EH (cell line): ENCODE measurements at regions not wholly inside any gene's neighbourhood (a gene's known extent, or its start where the extent isn't known, plus 50 kb on each side); places are given as distances from the start of the nearest gene placed in this dataset.
"Not testable (repeated sequence)": the region's sequence is repeated elsewhere in the genome, so short reads cannot be mapped to it uniquely, and the experiment has no call there.

Source experiments
- DNase-seq: peaks from one replicate; pipeline ENCODE4 v3.0.0-alpha.2; 2015; ENCODE audit warnings: low read depth

- no peak for DNase-seq
These were observed 328.3 kb upstream of the IL12A start for GRCh38 chr3:159660326-159660725.

GRCh38 chr3:159660901-159661300, 327.7 kb upstream of the IL12A start:
- DNase-seq, result no peak

- no peak for DNase-seq
These were observed 326.1 kb upstream of the IL12A start for GRCh38 chr3:159662549-159662948.

- peak; percentile 49 for DNase-seq
These were observed 324.6 kb upstream of the IL12A start for GRCh38 chr3:159664006-159664405.

DNA sequence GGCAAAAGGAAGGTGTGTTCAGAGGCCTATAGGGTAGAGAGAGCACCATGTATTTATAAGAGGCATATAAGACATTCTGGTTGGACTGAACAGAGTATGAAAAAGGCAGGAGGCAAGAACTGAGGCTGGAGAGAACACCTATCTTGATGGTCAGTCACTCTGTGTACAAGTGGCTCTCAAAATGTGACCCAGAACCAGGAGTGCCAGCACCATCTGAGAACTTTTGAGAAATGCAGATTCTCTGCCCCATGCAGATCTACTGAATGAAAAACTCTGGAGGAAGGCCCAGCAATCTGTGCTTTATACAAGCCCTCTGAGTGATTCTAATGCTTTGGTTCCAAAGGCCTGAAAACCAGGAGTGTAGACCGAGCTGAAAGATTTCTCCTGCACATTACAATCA, 324.0 kb upstream of the IL12A start:
- no peak for DNase-seq

- peak; percentile 33 for DNase-seq
These were observed 321.4 kb upstream of the IL12A start for GRCh38 chr3:159667261-159667660.

- DNase-seq, result no peak
These were observed 320.2 kb upstream of the IL12A start for GRCh38 chr3:159668461-159668860.

DNA sequence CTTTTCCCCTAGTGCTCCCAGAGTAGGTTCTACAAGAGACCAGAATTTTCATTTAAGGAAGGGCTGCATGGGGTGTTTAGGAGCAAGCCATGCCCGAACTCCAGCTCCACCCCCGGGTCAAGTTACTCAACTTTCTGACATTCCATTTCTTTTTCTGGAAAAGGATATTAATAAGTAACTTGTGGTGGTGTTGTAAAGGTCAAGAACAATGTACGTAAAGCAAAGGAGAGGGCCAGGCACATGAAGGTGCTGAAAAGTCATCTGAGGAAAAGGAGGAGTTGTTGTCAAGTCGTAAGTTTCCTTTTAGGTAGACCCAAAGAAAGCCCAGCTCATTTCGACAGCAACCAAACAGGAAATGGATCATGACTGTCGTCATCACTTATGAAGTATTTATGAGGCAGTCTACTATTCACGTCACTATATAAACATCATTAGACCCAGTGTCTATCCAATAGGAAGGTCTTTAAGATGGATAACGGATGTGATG, 319.6 kb upstream of the IL12A start:
- DNase-seq, result peak; percentile 51

- no peak for DNase-seq
These were observed 318.9 kb upstream of the IL12A start for GRCh38 chr3:159669766-159670165.

GRCh38 chr3:159672728-159673688, 315.6 kb upstream of the IL12A start:
- peak; percentile 11 for DNase-seq

DNA sequence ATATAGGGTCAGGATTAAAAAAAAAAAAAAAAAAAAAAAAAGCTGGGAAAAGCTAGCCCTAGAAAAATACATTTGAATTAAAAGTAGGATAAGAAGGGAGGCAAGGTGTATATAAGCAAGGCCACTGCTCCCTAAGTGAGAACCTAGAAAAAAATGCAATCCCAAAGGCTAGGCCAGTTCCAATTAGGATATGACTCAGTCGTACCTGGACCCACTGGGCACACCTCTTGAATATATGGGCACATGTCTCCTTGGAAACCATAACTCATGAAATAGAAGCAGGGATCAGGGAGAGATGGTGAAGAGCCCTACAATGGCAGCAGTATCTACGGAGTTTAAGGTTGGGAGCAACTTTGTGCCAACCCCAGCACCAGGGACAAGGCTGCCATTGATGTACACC, 314.1 kb upstream of the IL12A start:
- DNase-seq, result no peak

DNA sequence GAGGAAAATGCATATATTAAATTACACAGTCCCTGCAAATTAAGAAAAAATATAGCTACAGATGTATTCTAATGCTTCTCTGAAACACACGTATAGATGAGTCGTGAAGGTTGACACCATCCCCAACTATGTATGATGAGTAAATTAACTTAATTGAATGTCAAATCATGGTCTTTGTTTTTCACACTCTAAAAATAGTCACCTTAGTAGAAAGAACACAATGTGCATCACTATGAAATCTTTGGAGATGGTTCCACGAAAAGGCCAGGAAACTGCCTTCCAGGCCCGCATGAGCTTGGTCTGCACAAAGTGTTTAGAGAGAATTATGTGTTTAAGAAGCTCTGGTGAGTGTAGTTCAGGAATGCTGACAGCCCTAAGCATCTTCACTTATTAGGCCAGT, 313.4 kb upstream of the IL12A start:
- DNase-seq, result no peak

DNA sequence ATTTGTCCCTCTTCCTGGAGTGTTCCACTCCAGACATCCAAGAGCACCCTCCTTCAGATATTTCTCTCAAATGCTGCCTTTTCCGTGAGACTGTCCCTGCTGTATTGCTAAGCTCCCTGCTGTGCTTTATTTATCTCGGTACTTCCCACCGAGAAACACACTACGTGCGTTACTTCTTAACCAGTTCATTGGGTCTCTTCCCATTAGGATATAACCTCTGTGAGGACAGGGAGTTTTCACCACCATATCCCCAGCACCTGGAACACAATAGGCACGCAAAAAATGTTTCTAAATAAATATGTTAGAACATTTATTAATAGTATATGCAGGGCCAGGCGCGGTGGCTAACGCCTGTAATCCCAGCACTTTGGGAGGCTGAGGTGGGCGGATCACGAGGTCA, 308.7 kb upstream of the IL12A start:
- no peak for DNase-seq

GRCh38 chr3:159681717-159682116, 306.9 kb upstream of the IL12A start:
- DNase-seq, result not testable (repeated sequence)

GRCh38 chr3:159685801-159686200, 302.8 kb upstream of the IL12A start:
- no peak for DNase-seq

- no peak for DNase-seq
These were observed 295.4 kb upstream of the IL12A start for GRCh38 chr3:159693226-159693625.

- DNase-seq, result peak; percentile 83
These were observed 276.9 kb upstream of the IL12A start for GRCh38 chr3:159711560-159712333.

- peak; percentile 51 for DNase-seq
These were observed 267.3 kb upstream of the IL12A start for GRCh38 chr3:159721324-159721723.

GRCh38 chr3:159723295-159723694, 265.3 kb upstream of the IL12A start:
- DNase-seq, result no peak

DNA sequence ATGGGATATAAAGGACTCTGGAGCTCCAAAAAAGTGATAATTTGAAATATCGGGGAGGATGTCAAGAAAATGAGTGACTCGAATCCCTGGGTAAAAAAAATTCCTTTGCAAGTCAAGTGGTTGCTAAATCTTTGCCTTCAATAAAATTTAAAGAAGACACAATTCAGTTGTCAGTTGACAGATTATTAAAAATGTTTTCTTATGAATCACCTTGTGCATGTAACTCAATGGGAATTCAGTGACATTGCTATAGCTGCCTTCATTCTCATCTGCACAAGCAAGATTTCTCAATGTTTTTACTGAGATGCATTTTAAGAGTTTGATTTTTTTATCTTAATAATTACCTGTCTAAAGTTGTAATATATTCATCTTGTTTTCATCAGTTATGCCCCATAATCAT, 264.0 kb upstream of the IL12A start:
- peak; percentile 62 for DNase-seq

DNA sequence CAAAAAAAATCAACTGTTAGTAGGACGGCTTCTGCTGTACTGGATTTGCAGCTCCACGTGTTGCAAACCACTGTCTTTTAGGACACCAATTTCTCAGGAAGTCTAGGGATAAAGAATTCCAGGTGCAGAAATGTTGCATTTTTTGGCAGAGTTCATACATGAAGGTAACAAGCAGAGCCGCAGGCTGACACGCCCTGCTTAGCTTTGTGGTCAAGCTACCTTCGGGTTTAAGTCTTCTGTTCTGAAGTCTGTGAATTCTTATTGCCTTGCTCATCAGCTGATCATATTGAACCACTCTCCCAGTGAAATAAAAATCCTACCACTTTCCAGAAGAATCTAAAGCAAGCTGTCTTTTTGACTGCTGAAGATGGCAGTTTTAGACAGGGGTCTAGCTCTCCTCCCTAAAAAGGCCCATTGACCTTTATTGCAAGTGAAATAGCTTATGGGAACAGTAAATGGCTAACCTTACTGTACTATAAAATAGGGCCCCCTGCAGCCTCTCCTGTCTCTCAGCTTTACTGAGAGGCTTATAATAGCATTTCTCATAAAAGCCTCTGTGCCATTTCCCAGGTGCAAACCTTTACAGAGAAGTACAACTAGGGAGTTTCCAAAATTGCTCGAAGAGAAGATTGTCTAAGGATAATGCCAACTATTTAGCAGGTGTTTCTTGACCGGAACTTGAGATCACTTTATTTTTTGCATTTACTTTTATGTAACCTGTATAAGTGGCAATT, 262.2 kb upstream of the IL12A start:
- peak; percentile 40 for DNase-seq

- DNase-seq, result no peak
These were observed 261.1 kb upstream of the IL12A start for GRCh38 chr3:159727506-159727905.
